ENCODE measurements at regions not wholly inside any gene's neighbourhood (a gene's known extent, or its start where the extent isn't known, plus 50 kb on each side); places are given as distances from the start of the nearest gene placed in this dataset.

- TF ChIP-seq, protein P1, sequence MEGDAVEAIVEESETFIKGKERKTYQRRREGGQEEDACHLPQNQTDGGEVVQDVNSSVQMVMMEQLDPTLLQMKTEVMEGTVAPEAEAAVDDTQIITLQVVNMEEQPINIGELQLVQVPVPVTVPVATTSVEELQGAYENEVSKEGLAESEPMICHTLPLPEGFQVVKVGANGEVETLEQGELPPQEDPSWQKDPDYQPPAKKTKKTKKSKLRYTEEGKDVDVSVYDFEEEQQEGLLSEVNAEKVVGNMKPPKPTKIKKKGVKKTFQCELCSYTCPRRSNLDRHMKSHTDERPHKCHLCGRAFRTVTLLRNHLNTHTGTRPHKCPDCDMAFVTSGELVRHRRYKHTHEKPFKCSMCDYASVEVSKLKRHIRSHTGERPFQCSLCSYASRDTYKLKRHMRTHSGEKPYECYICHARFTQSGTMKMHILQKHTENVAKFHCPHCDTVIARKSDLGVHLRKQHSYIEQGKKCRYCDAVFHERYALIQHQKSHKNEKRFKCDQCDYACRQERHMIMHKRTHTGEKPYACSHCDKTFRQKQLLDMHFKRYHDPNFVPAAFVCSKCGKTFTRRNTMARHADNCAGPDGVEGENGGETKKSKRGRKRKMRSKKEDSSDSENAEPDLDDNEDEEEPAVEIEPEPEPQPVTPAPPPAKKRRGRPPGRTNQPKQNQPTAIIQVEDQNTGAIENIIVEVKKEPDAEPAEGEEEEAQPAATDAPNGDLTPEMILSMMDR (IDR thresholded peaks at IDR 0.05), result no peak
- TF ChIP-seq POLR2A (IDR thresholded peaks at IDR 0.05) (no peak), POLR2AphosphoS5 (IDR thresholded peaks at IDR 0.05) (no peak)
Observed at GRCh38 chr7:53431901-53432300, 396.5 kb downstream of the POM121L12 start.
